Thymus (tissue), 11 donors: ENCODE measurements at regions not wholly inside any gene's neighbourhood (a gene's known extent, or its start where the extent isn't known, plus 50 kb on each side); places are given as distances from the start of the nearest gene placed in this dataset.

ENCODE experiments used
- DNase-seq, 9 donors: peaks; one replicate each; pipeline ENCODE4 v3.0.0-alpha.2; 2013; ENCODE audit warnings: low spot score in 9 of 9, low read depth in 6 of 9, missing footprints in 1 of 9
- H3K27ac ChIP-seq, 2 donors: one replicate each; pipeline ENCODE4 v1.5.1; 2013; ENCODE audit warnings: control low read depth in 1 of 2, low read depth in 1 of 2, low read length in 1 of 2, mild to moderate bottlenecking in 1 of 2, moderate library complexity in 1 of 2
- H3K27me3 ChIP-seq, 2 donors: one replicate each; pipeline ENCODE4 v1.5.1; 2013; ENCODE audit warnings: low read length in 1 of 2; ENCODE audit not compliant: control insufficient read depth in 2 of 2, insufficient read depth in 1 of 2
- H3K36me3 ChIP-seq, 2 donors: one replicate each; pipeline ENCODE4 v1.5.1; 2013; ENCODE audit warnings: low read length in 1 of 2, mild to moderate bottlenecking in 1 of 2, moderate library complexity in 1 of 2; ENCODE audit not compliant: control insufficient read depth in 2 of 2, insufficient read depth in 2 of 2
- H3K4me1 ChIP-seq, 2 donors: one replicate each; pipeline ENCODE4 v1.5.1; 2013; ENCODE audit warnings: low read length in 2 of 2; ENCODE audit not compliant: control insufficient read depth in 2 of 2, insufficient read depth in 2 of 2
- H3K4me3 ChIP-seq, 2 donors: one replicate each; pipeline ENCODE4 v1.5.1; 2013; ENCODE audit warnings: low read length in 2 of 2, control low read depth in 1 of 2, mild to moderate bottlenecking in 1 of 2
- H3K9me3 ChIP-seq, 2 donors: one replicate each; pipeline ENCODE4 v1.5.1; 2013; ENCODE audit warnings: low read length in 1 of 2, mild to moderate bottlenecking in 1 of 2; ENCODE audit not compliant: control insufficient read depth in 2 of 2, insufficient read depth in 1 of 2
- WGBS: extraction: QIAGEN DNeasy Blood & Tissue Kit; methylation state at CpG from one replicate; pipeline ENCODE4 v1.1.7; 2013; 5-methylcytosine and 5-hydroxymethylcytosine counted together
- donor health status: healthy.

DNA sequence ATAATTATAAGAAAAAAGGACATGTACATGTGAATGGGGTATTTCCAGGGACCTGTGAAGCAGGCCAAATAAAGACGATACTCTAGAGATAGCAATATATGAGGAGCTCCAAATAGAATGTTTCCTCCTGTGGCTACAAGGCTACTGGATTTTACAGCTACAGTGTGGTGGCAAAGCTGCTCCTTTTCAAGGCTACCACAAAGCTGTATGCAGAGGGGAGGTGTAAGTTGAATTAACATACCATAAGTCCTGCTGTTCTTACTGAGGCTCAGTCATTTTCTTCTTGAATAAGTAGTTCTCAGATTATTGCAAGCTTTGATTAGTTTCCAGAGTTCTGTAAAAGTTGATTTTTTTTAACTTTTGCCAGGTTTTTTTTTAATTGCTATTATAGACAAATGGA is 1184.6 kb upstream of the EPHA6 start:
- H3K27ac ChIP-seq, result no peak overlapping the region
- WGBS, result 96% methylated on average over 1 of the region's 1 CpG
- DNase-seq, result no peak
- H3K4me1 ChIP-seq, result no peaks in the 10 kb centered on the region
- H3K4me3 ChIP-seq, result no peak overlapping the region
- no peaks in the 10 kb centered on the region for H3K36me3 ChIP-seq
- H3K27me3 ChIP-seq, result no peaks in the 10 kb centered on the region
- H3K9me3 ChIP-seq, result no peaks in the 10 kb centered on the region

GRCh38 chr3:95645291-95645690 is 1169.1 kb upstream of the EPHA6 start:
- no peak overlapping the region for H3K4me3 ChIP-seq
- H3K27ac ChIP-seq, result no peak overlapping the region
- 91% methylated on average over 6 of the region's 6 CpGs for WGBS
- no peak for DNase-seq
- no peaks in the 10 kb centered on the region for H3K36me3 ChIP-seq
- H3K9me3 ChIP-seq, result peaks cover 1 to 15% of the 10 kb centered on the region in 2 donors
- H3K27me3 ChIP-seq, result no peaks in the 10 kb centered on the region
- no peaks in the 10 kb centered on the region for H3K4me1 ChIP-seq

- H3K4me1 ChIP-seq, result no peaks in the 10 kb centered on the region
- no peak overlapping the region for H3K27ac ChIP-seq
- H3K27me3 ChIP-seq, result no peaks in the 10 kb centered on the region
- H3K9me3 ChIP-seq, result peaks cover 0 to 3% of the 10 kb centered on the region in 2 donors
- DNase-seq, result no peak
- no peak overlapping the region for H3K4me3 ChIP-seq
- WGBS, result 92% methylated on average over 13 of the region's 13 CpGs
- no peaks in the 10 kb centered on the region for H3K36me3 ChIP-seq
Observed at GRCh38 chr3:95654570-95655362, 1159.6 kb upstream of the EPHA6 start.

- no peaks in the 10 kb centered on the region for H3K36me3 ChIP-seq
- no peaks in the 10 kb centered on the region for H3K4me1 ChIP-seq
- no peaks in the 10 kb centered on the region for H3K27me3 ChIP-seq
- H3K9me3 ChIP-seq, result peaks cover 0 to 3% of the 10 kb centered on the region in 2 donors
- no peak for DNase-seq
- H3K27ac ChIP-seq, result no peak overlapping the region
- H3K4me3 ChIP-seq, result no peak overlapping the region
- 96% methylated on average over 12 of the region's 12 CpGs for WGBS
Observed at GRCh38 chr3:95655363-95655986, 1158.9 kb upstream of the EPHA6 start.

DNA sequence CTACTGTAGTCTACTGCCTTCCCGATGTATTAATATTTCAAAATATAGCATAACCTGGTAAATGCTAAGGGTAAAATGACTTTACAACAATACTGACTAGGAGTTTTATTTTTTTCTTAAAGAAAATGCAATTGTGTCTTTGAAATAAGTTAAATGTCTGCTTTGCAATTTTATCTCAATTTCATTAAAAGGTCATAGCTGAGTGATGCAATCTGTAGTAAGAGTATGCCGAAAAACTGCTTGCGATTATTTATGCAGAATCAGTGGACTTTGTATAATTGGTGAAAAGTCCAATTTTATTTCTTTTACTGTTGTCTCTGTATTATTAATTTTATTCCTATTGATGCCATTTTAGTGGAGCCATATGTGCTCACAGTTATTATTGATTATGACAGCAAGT is 1143.6 kb upstream of the EPHA6 start:
- no peak for DNase-seq
- H3K4me3 ChIP-seq, result no peak overlapping the region
- H3K9me3 ChIP-seq, result peaks cover 0 to 6% of the 10 kb centered on the region in 2 donors
- H3K36me3 ChIP-seq, result no peaks in the 10 kb centered on the region
- no peaks in the 10 kb centered on the region for H3K4me1 ChIP-seq
- WGBS, result 95% methylated on average over 3 of the region's 3 CpGs
- no peak overlapping the region for H3K27ac ChIP-seq
- H3K27me3 ChIP-seq, result no peaks in the 10 kb centered on the region

GRCh38 chr3:95673215-95673614 is 1141.2 kb upstream of the EPHA6 start:
- Histone ChIP-seq H3K4me1 (no peaks in the 10 kb centered on the region), H3K27me3 (no peaks in the 10 kb centered on the region), H3K9me3 (peaks cover 0 to 6% of the 10 kb centered on the region in 2 donors), H3K36me3 (no peaks in the 10 kb centered on the region), H3K4me3 (no peak overlapping the region), H3K27ac (no peak overlapping the region)
- DNase-seq, result no peak
- WGBS, result 88% methylated on average over 3 of the region's 3 CpGs

DNA sequence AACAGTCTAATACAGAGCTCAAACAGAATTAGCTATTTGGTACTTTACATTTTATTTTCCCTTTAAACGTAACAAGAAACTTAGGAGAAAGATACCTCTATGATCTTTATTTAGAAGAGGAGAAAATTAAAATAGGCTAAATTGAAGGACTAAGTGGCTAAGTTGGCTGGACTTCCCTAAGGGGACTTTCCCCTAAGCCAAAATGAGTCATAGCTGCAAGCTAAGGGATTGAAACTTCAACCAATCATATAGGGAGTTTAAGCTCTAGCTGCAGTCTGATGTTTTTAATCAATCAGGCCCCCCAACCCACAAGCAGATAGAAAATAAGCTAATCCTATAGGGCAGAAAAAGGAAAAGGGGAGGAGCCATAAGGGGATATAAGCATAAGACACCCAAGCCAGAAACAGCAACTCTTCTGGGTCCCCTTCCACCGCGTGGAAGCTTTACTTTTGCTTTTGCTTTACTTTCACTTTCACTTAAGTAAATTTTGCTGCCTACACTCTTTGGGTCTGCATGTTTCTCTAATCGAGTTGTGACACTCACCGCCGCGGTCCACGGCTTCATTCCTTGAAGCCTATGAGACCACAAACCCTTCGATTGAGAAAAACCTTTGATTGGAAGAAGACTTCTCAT is 1108.5 kb upstream of the EPHA6 start:
- Histone ChIP-seq H3K27ac (no peak overlapping the region), H3K9me3 (peaks cover 0 to 6% of the 10 kb centered on the region in 2 donors), H3K27me3 (no peaks in the 10 kb centered on the region), H3K36me3 (no peaks in the 10 kb centered on the region), H3K4me3 (no peak overlapping the region), H3K4me1 (no peaks in the 10 kb centered on the region)
- 86% methylated on average over 9 of the region's 9 CpGs for WGBS
- DNase-seq, result no peak

GRCh38 chr3:95707268-95707667 is 1107.1 kb upstream of the EPHA6 start:
- Histone ChIP-seq H3K27me3 (no peaks in the 10 kb centered on the region), H3K4me1 (no peaks in the 10 kb centered on the region), H3K4me3 (no peak overlapping the region), H3K36me3 (no peaks in the 10 kb centered on the region), H3K9me3 (peaks cover 0 to 6% of the 10 kb centered on the region in 2 donors), H3K27ac (no peak overlapping the region)
- DNase-seq, result no peak
- WGBS, result 93% methylated on average over 2 of the region's 2 CpGs

DNA sequence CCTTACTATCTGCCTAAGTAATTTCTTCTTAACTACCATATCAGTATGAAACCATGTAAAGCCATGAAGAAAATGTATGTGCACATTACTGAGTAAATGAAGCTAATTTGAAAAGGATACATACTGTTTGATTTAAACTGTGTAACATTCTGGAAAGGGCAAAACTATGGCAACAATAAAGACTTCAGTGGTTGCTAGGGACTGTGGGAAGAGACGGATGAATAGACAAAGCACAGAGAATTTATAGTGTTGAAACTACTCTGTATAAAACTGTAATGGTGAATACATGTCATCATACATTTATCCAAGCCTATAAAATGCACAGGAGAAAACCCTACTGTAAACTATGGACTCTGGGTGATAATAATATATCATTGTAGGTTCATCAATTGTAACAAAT is 1103.7 kb upstream of the EPHA6 start:
- no peaks in the 10 kb centered on the region for H3K36me3 ChIP-seq
- H3K27ac ChIP-seq, result no peak overlapping the region
- WGBS, result 95% methylated on average over 1 of the region's 1 CpG
- H3K4me1 ChIP-seq, result no peaks in the 10 kb centered on the region
- no peak overlapping the region for H3K4me3 ChIP-seq
- H3K27me3 ChIP-seq, result no peaks in the 10 kb centered on the region
- no peaks in the 10 kb centered on the region for H3K9me3 ChIP-seq
- DNase-seq, result no peak
